Spleen (tissue), 7 donors: ENCODE measurements at regions not wholly inside any gene's neighbourhood (a gene's known extent, or its start where the extent isn't known, plus 50 kb on each side); places are given as distances from the start of the nearest gene placed in this dataset.

ENCODE experiments used
- CTCF ChIP-seq, 11 experiments: fragments of 200-600 bp in 7 of 11; fragments of 450-650 bp in 4 of 11; sonication (generic) in 4 of 11; IDR thresholded peaks in 8 of 11; conservative IDR thresholded peaks in 3 of 11; 1 replicate in 7 of 11; 2 replicates in 4 of 11; pipeline versions ENCODE4 v1.4.0 to v1.8.0; 2016 to 2021; ENCODE audit warnings: antibody characterized with exemption in 11 of 11, inconsistent platforms in 4 of 11, mild to moderate bottlenecking in 1 of 11
- POLR2A ChIP-seq, 3 donors: fragments of 450-650 bp; IDR thresholded peaks; one replicate each; pipeline ENCODE4 v1.5.1; 2017; ENCODE audit warnings: antibody characterized with exemption in 3 of 3, mild to moderate bottlenecking in 1 of 3
- POLR2AphosphoS5 ChIP-seq, 3 donors: sonication (generic); formaldehyde crosslinking; IDR thresholded peaks; one replicate each; pipeline ENCODE4 v1.5.1; 2017; ENCODE audit warnings: antibody characterized with exemption in 3 of 3
- donor health status: DM: no; HTN: no; CAD: no; lungs with moderate emphysema.
- donor health status: DM: no; HTN: no; CAD: no.
- donor health status: DM: no; HTN: no; CAD: no.

- no peak for TF ChIP-seq CTCF (IDR thresholded peaks at IDR 0.05 in 8 of 11, conservative IDR thresholded peaks at IDR 0.05 in 3 of 11)
- TF ChIP-seq POLR2A (IDR thresholded peaks at IDR 0.05), result no peak
- no peak for TF ChIP-seq POLR2AphosphoS5 (IDR thresholded peaks at IDR 0.05)
Measured at GRCh38 chr16:55253987-55254386, 70.0 kb upstream of the IRX6 start.
